OCI-LY3 (cell line): ENCODE measurements at regions not wholly inside any gene's neighbourhood (a gene's known extent, or its start where the extent isn't known, plus 50 kb on each side); places are given as distances from the start of the nearest gene placed in this dataset.

ENCODE experiments used
- CTCF ChIP-seq: fragments of 200-600, 300-600 bp; sonication (generic); IDR thresholded peaks from 2 replicates; pipeline ENCODE4 v1.5.1; 2014; ENCODE audit warnings: antibody characterized with exemption, low read length, low read depth
- EZH2phosphoT487 ChIP-seq: fragments of 200-600 bp; shearing (Covaris generic); IDR thresholded peaks from 2 replicates; pipeline ENCODE4 v1.6.1; 2018; ENCODE audit warnings: antibody characterized with exemption, mixed run types, low read depth

- TF ChIP-seq CTCF (no peak), EZH2phosphoT487 (no peak)
Observed at GRCh38 chr16:66028510-66029216, 337.8 kb upstream of the CDH5 start.
